Upper lobe of left lung (tissue), 6 donors: ENCODE measurements at regions not wholly inside any gene's neighbourhood (a gene's known extent, or its start where the extent isn't known, plus 50 kb on each side); places are given as distances from the start of the nearest gene placed in this dataset.

Source experiments
- ATAC-seq, 2 donors: fragments of 200-7000 bp; cut with Tn5 transposase; one replicate each; pipeline ENCODE4 v1.9.1; 2022; ENCODE audit warnings: mild to moderate bottlenecking in 2 of 2, moderate library complexity in 2 of 2; ENCODE audit not compliant: low FRiP score in 2 of 2
- DNase-seq, 2 donors: peaks; one replicate each; pipeline ENCODE4 v3.0.0-alpha.2; 2019 to 2020
- H3K27ac ChIP-seq, 4 donors: fragments of 200-600 bp; sonication (generic); one replicate each; pipeline ENCODE4 v1.5.1; 2016 to 2019
- H3K27me3 ChIP-seq, 4 donors: fragments of 200-600 bp; sonication (generic); one replicate each; pipeline ENCODE4 v1.5.1; 2017 to 2019
- H3K36me3 ChIP-seq, 4 donors: fragments of 200-600 bp; sonication (generic); one replicate each; pipeline ENCODE4 v1.5.1; 2016 to 2019
- H3K4me1 ChIP-seq, 4 donors: fragments of 200-600 bp; sonication (generic); one replicate each; pipeline ENCODE4 v1.5.1; 2018 to 2019
- H3K4me3 ChIP-seq, 4 donors: fragments of 200-600 bp; sonication (generic); one replicate each; pipeline ENCODE4 v1.5.1; 2017 to 2019; ENCODE audit warnings: mild to moderate bottlenecking in 2 of 4, moderate library complexity in 1 of 4
- H3K9me3 ChIP-seq, 4 donors: fragments of 200-600 bp; sonication (generic); one replicate each; pipeline ENCODE4 v1.5.1; 2018 to 2019
- EP300 ChIP-seq, 4 donors: sonication (generic); formaldehyde crosslinking; IDR thresholded peaks; one replicate each; pipeline ENCODE4 v1.5.1; 2017; ENCODE audit warnings: antibody characterized with exemption in 4 of 4, control low read depth in 2 of 4
- POLR2A ChIP-seq, 4 donors: fragments of 450-650 bp; IDR thresholded peaks; one replicate each; pipeline ENCODE4 v1.5.1; 2016 to 2017; ENCODE audit warnings: antibody characterized with exemption in 4 of 4, mild to moderate bottlenecking in 2 of 4
- POLR2AphosphoS5 ChIP-seq, 2 donors: sonication (generic); formaldehyde crosslinking; IDR thresholded peaks; one replicate each; pipeline ENCODE4 v1.5.1; 2017; ENCODE audit warnings: antibody characterized with exemption in 2 of 2
- WGBS, 2 donors: methylation state at CpG; one replicate each; pipeline ENCODE4 v1.1.5; 2017 to 2018; 5-methylcytosine and 5-hydroxymethylcytosine counted together
- TF ChIP-seq, protein P1 (sequence below), 6 experiments: fragments of 450-650 bp in 4 of 6; fragments of 200-600 bp in 2 of 6; sonication (generic) in 2 of 6; IDR thresholded peaks; one replicate each; pipeline ENCODE4 v1.5.1; 2016 to 2019; ENCODE audit warnings: antibody characterized with exemption in 6 of 6
- donor health status: DM: no; HTN: no; CAD: no; lungs with moderate emphysema.
- donor health status: DM: no; HTN: yes; CAD: no; lungs with severe emphysema.

DNA sequence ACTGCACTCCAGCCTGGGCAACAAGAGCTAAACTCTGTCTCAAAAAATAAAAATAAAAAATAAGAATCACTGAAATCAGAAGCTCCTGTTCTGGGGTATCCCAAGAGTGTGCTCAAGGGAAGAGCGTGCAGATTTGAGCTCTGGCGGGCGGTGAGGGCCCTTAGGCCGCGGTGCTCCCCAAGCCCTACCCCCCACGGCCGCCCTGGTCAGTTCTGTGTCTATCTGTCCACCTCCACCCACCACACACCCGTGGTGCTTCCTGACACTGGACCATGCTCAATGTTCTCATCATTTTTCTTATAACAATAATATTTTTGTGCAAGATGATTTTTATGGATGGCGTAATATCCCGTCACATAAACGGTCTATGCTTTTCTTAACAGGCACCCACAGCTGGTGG lies 71.1 kb downstream of the RTL6 start:
- no peak overlapping the region for H3K27ac ChIP-seq
- peak in 1 of 2 donors; percentile 22 for DNase-seq
- H3K9me3 ChIP-seq = no peaks in the 10 kb centered on the region
- TF ChIP-seq EP300 (IDR thresholded peaks at IDR 0.05) (no peak), POLR2A (IDR thresholded peaks at IDR 0.05) (no peak)
- TF ChIP-seq, protein P1, sequence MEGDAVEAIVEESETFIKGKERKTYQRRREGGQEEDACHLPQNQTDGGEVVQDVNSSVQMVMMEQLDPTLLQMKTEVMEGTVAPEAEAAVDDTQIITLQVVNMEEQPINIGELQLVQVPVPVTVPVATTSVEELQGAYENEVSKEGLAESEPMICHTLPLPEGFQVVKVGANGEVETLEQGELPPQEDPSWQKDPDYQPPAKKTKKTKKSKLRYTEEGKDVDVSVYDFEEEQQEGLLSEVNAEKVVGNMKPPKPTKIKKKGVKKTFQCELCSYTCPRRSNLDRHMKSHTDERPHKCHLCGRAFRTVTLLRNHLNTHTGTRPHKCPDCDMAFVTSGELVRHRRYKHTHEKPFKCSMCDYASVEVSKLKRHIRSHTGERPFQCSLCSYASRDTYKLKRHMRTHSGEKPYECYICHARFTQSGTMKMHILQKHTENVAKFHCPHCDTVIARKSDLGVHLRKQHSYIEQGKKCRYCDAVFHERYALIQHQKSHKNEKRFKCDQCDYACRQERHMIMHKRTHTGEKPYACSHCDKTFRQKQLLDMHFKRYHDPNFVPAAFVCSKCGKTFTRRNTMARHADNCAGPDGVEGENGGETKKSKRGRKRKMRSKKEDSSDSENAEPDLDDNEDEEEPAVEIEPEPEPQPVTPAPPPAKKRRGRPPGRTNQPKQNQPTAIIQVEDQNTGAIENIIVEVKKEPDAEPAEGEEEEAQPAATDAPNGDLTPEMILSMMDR (IDR thresholded peaks at IDR 0.05) = no peak
- no peak for ATAC-seq
- peaks cover 0 to 11% (median 0%) of the 10 kb centered on the region in 4 donors for H3K4me1 ChIP-seq
- no peaks in the 10 kb centered on the region for H3K27me3 ChIP-seq
- 73 to 84% methylated on average over 11 of the region's 11 CpGs for WGBS, 2 donors
- no peak overlapping the region for H3K4me3 ChIP-seq
- no peaks in the 10 kb centered on the region for H3K36me3 ChIP-seq

DNA sequence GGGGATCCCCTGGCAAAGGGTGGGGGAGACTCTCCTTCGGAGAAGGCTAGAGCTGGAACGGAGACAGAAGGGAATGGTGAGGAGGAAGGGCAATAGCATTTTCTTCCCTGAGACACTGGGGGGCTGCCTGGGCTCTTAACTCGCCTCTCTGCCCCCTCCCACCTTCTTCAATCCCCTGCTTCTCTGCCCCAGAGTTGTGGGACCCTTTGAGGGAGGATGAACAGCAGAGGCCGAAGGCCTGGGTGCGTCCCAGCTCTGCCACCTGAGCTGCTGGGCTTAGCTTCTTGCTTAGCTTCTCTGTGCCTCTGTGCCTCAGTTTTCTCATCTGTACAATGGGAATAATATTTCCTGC lies 72.4 kb downstream of the RTL6 start:
- H3K4me1 ChIP-seq = peaks cover 0 to 11% (median 0%) of the 10 kb centered on the region in 4 donors
- H3K27ac ChIP-seq = no peak overlapping the region
- TF ChIP-seq, protein P1 (IDR thresholded peaks at IDR 0.05) = no peak
- TF ChIP-seq POLR2AphosphoS5 (IDR thresholded peaks at IDR 0.05) (no peak), EP300 (IDR thresholded peaks at IDR 0.05) (no peak), POLR2A (IDR thresholded peaks at IDR 0.05) (no peak)
- no peaks in the 10 kb centered on the region for H3K36me3 ChIP-seq
- DNase-seq = no peak
- H3K27me3 ChIP-seq = no peaks in the 10 kb centered on the region
- no peak for ATAC-seq
- no peak overlapping the region for H3K4me3 ChIP-seq
- 83 to 91% methylated on average over 5 of the region's 5 CpGs for WGBS, 2 donors
- no peaks in the 10 kb centered on the region for H3K9me3 ChIP-seq

DNA sequence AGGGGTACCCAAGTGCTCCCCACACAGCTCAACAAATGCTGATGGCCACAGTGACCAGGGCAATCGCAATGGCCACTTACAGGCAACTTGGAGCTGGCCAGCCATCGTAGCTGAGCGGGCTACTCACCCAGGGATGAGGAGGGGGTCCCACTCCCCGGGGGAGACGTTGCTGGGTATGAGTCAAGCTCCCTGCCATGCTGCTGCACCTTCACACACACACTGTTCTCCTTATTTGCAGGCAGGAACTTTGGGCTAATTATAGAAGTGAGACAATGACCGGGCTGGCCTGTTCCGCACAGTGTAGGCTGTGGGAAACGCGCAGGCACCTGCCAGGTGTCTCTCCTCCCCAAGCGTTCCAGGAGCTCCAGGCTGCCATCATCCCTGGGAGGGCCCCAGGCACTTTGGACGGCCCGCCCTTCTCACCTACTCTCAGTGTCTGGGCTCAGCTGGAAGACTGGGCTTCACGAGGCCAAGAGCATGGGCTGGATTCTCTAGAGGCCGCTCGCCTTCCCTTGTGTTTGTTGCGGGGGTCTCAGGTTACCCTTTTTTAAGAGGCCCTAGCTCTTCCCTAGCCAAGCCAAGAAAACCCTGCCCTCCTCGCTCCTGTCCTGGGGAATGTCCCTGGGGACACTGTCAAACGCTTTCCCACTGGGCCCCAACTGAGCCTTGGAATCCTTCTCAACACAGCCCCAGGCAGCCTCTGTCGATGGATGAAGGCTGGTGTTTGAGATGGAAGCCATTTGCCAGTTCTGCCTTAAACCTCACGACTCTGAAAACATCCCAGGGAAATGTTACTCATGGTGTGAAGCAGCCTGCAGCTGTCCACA lies 73.0 kb downstream of the RTL6 start:
- peak; percentile 17 to 25 for DNase-seq
- 75 to 79% methylated on average over 7 to 20 of the region's 20 CpGs for WGBS, 2 donors
- H3K4me1 ChIP-seq = peaks cover 0 to 11% (median 0%) of the 10 kb centered on the region in 4 donors
- no peak overlapping the region for H3K27ac ChIP-seq
- H3K9me3 ChIP-seq = peaks cover 0 to 1% (median under 1%) of the 10 kb centered on the region in 4 donors
- H3K27me3 ChIP-seq = no peaks in the 10 kb centered on the region
- no peak for ATAC-seq
- no peak overlapping the region for H3K4me3 ChIP-seq
- TF ChIP-seq POLR2AphosphoS5 (IDR thresholded peaks at IDR 0.05) = no peak
- no peak for TF ChIP-seq POLR2A (IDR thresholded peaks at IDR 0.05)
- no peak for TF ChIP-seq EP300 (IDR thresholded peaks at IDR 0.05)
- TF ChIP-seq, protein P1 (IDR thresholded peaks at IDR 0.05) = no peak
- no peaks in the 10 kb centered on the region for H3K36me3 ChIP-seq

DNA sequence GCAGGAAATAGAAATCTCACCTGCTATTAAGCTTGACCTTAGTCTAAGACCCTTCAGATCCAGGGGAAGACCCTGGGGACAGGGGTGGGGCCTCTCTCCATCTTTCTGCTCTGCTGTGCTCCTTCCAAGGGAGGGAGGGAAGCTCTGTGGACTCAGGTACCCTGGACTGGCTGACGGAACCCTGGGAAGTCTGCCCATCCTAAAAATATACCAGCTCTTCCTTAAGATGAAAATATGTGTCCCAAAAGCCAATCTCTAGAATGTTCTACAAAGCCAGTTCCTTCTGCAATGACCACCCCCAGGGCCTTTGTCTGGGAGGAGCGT lies 73.7 kb downstream of the RTL6 start:
- no peak for ATAC-seq
- DNase-seq = no peak
- peaks cover 0 to 9% (median 6%) of the 10 kb centered on the region in 4 donors for H3K9me3 ChIP-seq
- H3K4me1 ChIP-seq = peaks cover 0 to 11% (median 0%) of the 10 kb centered on the region in 4 donors
- no peak overlapping the region for H3K27ac ChIP-seq
- TF ChIP-seq POLR2AphosphoS5 (IDR thresholded peaks at IDR 0.05) (no peak), EP300 (IDR thresholded peaks at IDR 0.05) (no peak), POLR2A (IDR thresholded peaks at IDR 0.05) (no peak)
- TF ChIP-seq, protein P1 (IDR thresholded peaks at IDR 0.05) = no peak
- no peaks in the 10 kb centered on the region for H3K36me3 ChIP-seq
- H3K27me3 ChIP-seq = no peaks in the 10 kb centered on the region
- H3K4me3 ChIP-seq = no peak overlapping the region
- 71 to 74% methylated on average over 2 of the region's 2 CpGs for WGBS, 2 donors
